ENCODE measurements at regions not wholly inside any gene's neighbourhood (a gene's known extent, or its start where the extent isn't known, plus 50 kb on each side); places are given as distances from the start of the nearest gene placed in this dataset.

- Histone ChIP-seq H3K27ac (ENCODE audit: low read depth, low read length) (no peak overlapping the region), H3K9ac (ENCODE audit: low read length) (no peak overlapping the region)
Measured at GRCh38 chr7:12069757-12070156, 141.3 kb upstream of the TMEM106B start.

GRCh38 chr7:12074889-12075288 is 136.2 kb upstream of the TMEM106B start:
- Histone ChIP-seq H3K9ac (ENCODE audit: low read length) (no peak overlapping the region), H3K4me1 (ENCODE audit: insufficient read depth, low read length) (no peaks in the 10 kb centered on the region), H3K27ac (ENCODE audit: low read depth, low read length) (no peak overlapping the region), H3K36me3 (ENCODE audit: insufficient read depth, low read length) (no peaks in the 10 kb centered on the region), H3K9me3 (ENCODE audit: low read length) (no peaks in the 10 kb centered on the region), H3K27me3 (ENCODE audit: control insufficient read depth in 1 of 2, insufficient read depth in 2 of 2, low read length in 2 of 2) (no peaks in the 10 kb centered on the region), H3K4me3 (ENCODE audit: low read depth in 1 of 2, low read length in 2 of 2) (no peak overlapping the region)

More at GRCh38 chr7:12069757-12070156, 141.3 kb upstream of the TMEM106B start:
- Histone ChIP-seq H3K9me3 (ENCODE audit: low read length) (no peaks in the 10 kb centered on the region), H3K36me3 (ENCODE audit: insufficient read depth, low read length) (no peaks in the 10 kb centered on the region), H3K4me1 (ENCODE audit: insufficient read depth, low read length) (no peaks in the 10 kb centered on the region), H3K4me3 (ENCODE audit: low read depth in 1 of 2, low read length in 2 of 2) (no peak overlapping the region), H3K27me3 (ENCODE audit: control insufficient read depth in 1 of 2, insufficient read depth in 2 of 2, low read length in 2 of 2) (no peaks in the 10 kb centered on the region)

- H3K9ac ChIP-seq (ENCODE audit: low read length), result no peak overlapping the region
- H3K27ac ChIP-seq (ENCODE audit: low read depth, low read length), result no peak overlapping the region
- H3K27me3 ChIP-seq (ENCODE audit: control insufficient read depth in 1 of 2, insufficient read depth in 2 of 2, low read length in 2 of 2), result no peaks in the 10 kb centered on the region
- H3K9me3 ChIP-seq (ENCODE audit: low read length), result no peaks in the 10 kb centered on the region
- no peaks in the 10 kb centered on the region for H3K4me1 ChIP-seq (ENCODE audit: insufficient read depth, low read length)
- H3K36me3 ChIP-seq (ENCODE audit: insufficient read depth, low read length), result no peaks in the 10 kb centered on the region
- no peak overlapping the region for H3K4me3 ChIP-seq (ENCODE audit: low read depth in 1 of 2, low read length in 2 of 2)
Measured at GRCh38 chr7:12080006-12080405, 131.1 kb upstream of the TMEM106B start.

GRCh38 chr7:12085516-12085915 is 125.6 kb upstream of the TMEM106B start:
- Histone ChIP-seq H3K27ac (ENCODE audit: low read depth, low read length) (no peak overlapping the region), H3K4me3 (ENCODE audit: low read depth in 1 of 2, low read length in 2 of 2) (no peak overlapping the region), H3K9ac (ENCODE audit: low read length) (no peak overlapping the region), H3K9me3 (ENCODE audit: low read length) (no peaks in the 10 kb centered on the region), H3K36me3 (ENCODE audit: insufficient read depth, low read length) (no peaks in the 10 kb centered on the region), H3K27me3 (ENCODE audit: control insufficient read depth in 1 of 2, insufficient read depth in 2 of 2, low read length in 2 of 2) (no peaks in the 10 kb centered on the region), H3K4me1 (ENCODE audit: insufficient read depth, low read length) (no peaks in the 10 kb centered on the region)

- no peaks in the 10 kb centered on the region for H3K36me3 ChIP-seq (ENCODE audit: insufficient read depth, low read length)
- H3K4me3 ChIP-seq (ENCODE audit: low read depth in 1 of 2, low read length in 2 of 2), result no peak overlapping the region
- no peaks in the 10 kb centered on the region for H3K9me3 ChIP-seq (ENCODE audit: low read length)
- H3K4me1 ChIP-seq (ENCODE audit: insufficient read depth, low read length), result no peaks in the 10 kb centered on the region
- no peaks in the 10 kb centered on the region for H3K27me3 ChIP-seq (ENCODE audit: control insufficient read depth in 1 of 2, insufficient read depth in 2 of 2, low read length in 2 of 2)
- H3K27ac ChIP-seq (ENCODE audit: low read depth, low read length), result no peak overlapping the region
- no peak overlapping the region for H3K9ac ChIP-seq (ENCODE audit: low read length)
Measured at GRCh38 chr7:12089951-12090756, 120.9 kb upstream of the TMEM106B start.

- no peaks in the 10 kb centered on the region for H3K9me3 ChIP-seq (ENCODE audit: low read length)
- H3K27me3 ChIP-seq (ENCODE audit: control insufficient read depth in 1 of 2, insufficient read depth in 2 of 2, low read length in 2 of 2), result no peaks in the 10 kb centered on the region
- no peaks in the 10 kb centered on the region for H3K4me1 ChIP-seq (ENCODE audit: insufficient read depth, low read length)
- H3K4me3 ChIP-seq (ENCODE audit: low read depth in 1 of 2, low read length in 2 of 2), result no peak overlapping the region
- H3K36me3 ChIP-seq (ENCODE audit: insufficient read depth, low read length), result no peaks in the 10 kb centered on the region
- no peak overlapping the region for H3K9ac ChIP-seq (ENCODE audit: low read length)
- no peak overlapping the region for H3K27ac ChIP-seq (ENCODE audit: low read depth, low read length)
Measured at GRCh38 chr7:12090757-12091221, 120.3 kb upstream of the TMEM106B start.

- no peak overlapping the region for H3K9ac ChIP-seq (ENCODE audit: low read length)
- no peaks in the 10 kb centered on the region for H3K27me3 ChIP-seq (ENCODE audit: control insufficient read depth in 1 of 2, insufficient read depth in 2 of 2, low read length in 2 of 2)
- H3K9me3 ChIP-seq (ENCODE audit: low read length), result no peaks in the 10 kb centered on the region
- no peak overlapping the region for H3K4me3 ChIP-seq (ENCODE audit: low read depth in 1 of 2, low read length in 2 of 2)
- no peaks in the 10 kb centered on the region for H3K4me1 ChIP-seq (ENCODE audit: insufficient read depth, low read length)
- no peaks in the 10 kb centered on the region for H3K36me3 ChIP-seq (ENCODE audit: insufficient read depth, low read length)
- no peak overlapping the region for H3K27ac ChIP-seq (ENCODE audit: low read depth, low read length)
Measured at GRCh38 chr7:12091231-12091630, 119.9 kb upstream of the TMEM106B start.

GRCh38 chr7:12092499-12093130 is 118.5 kb upstream of the TMEM106B start:
- no peak overlapping the region for H3K27ac ChIP-seq (ENCODE audit: low read depth, low read length)
- no peak overlapping the region for H3K4me3 ChIP-seq (ENCODE audit: low read depth in 1 of 2, low read length in 2 of 2)
- H3K9ac ChIP-seq (ENCODE audit: low read length), result no peak overlapping the region
- H3K36me3 ChIP-seq (ENCODE audit: insufficient read depth, low read length), result no peaks in the 10 kb centered on the region
- no peaks in the 10 kb centered on the region for H3K9me3 ChIP-seq (ENCODE audit: low read length)
- H3K4me1 ChIP-seq (ENCODE audit: insufficient read depth, low read length), result no peaks in the 10 kb centered on the region
- H3K27me3 ChIP-seq (ENCODE audit: control insufficient read depth in 1 of 2, insufficient read depth in 2 of 2, low read length in 2 of 2), result no peaks in the 10 kb centered on the region

GRCh38 chr7:12093365-12093764 is 117.7 kb upstream of the TMEM106B start:
- Histone ChIP-seq H3K4me1 (ENCODE audit: insufficient read depth, low read length) (no peaks in the 10 kb centered on the region), H3K9ac (ENCODE audit: low read length) (no peak overlapping the region), H3K36me3 (ENCODE audit: insufficient read depth, low read length) (no peaks in the 10 kb centered on the region), H3K9me3 (ENCODE audit: low read length) (no peaks in the 10 kb centered on the region), H3K4me3 (ENCODE audit: low read depth in 1 of 2, low read length in 2 of 2) (no peak overlapping the region), H3K27ac (ENCODE audit: low read depth, low read length) (no peak overlapping the region), H3K27me3 (ENCODE audit: control insufficient read depth in 1 of 2, insufficient read depth in 2 of 2, low read length in 2 of 2) (no peaks in the 10 kb centered on the region)

GRCh38 chr7:12094365-12094921 is 116.7 kb upstream of the TMEM106B start:
- Histone ChIP-seq H3K9ac (ENCODE audit: low read length) (no peak overlapping the region), H3K4me3 (ENCODE audit: low read depth in 1 of 2, low read length in 2 of 2) (no peak overlapping the region), H3K27me3 (ENCODE audit: control insufficient read depth in 1 of 2, insufficient read depth in 2 of 2, low read length in 2 of 2) (no peaks in the 10 kb centered on the region)

GRCh38 chr7:12102126-12102525 is 109.0 kb upstream of the TMEM106B start:
- Histone ChIP-seq H3K4me3 (ENCODE audit: low read depth in 1 of 2, low read length in 2 of 2) (no peak overlapping the region), H3K27ac (ENCODE audit: low read depth, low read length) (no peak overlapping the region), H3K36me3 (ENCODE audit: insufficient read depth, low read length) (no peaks in the 10 kb centered on the region), H3K9ac (ENCODE audit: low read length) (no peak overlapping the region), H3K4me1 (ENCODE audit: insufficient read depth, low read length) (peaks cover 4% of the 10 kb centered on the region), H3K9me3 (ENCODE audit: low read length) (no peaks in the 10 kb centered on the region), H3K27me3 (ENCODE audit: control insufficient read depth in 1 of 2, insufficient read depth in 2 of 2, low read length in 2 of 2) (no peaks in the 10 kb centered on the region)

More at GRCh38 chr7:12094365-12094921, 116.7 kb upstream of the TMEM106B start:
- H3K36me3 ChIP-seq (ENCODE audit: insufficient read depth, low read length), result no peaks in the 10 kb centered on the region
- no peaks in the 10 kb centered on the region for H3K9me3 ChIP-seq (ENCODE audit: low read length)
- H3K4me1 ChIP-seq (ENCODE audit: insufficient read depth, low read length), result no peaks in the 10 kb centered on the region
- H3K27ac ChIP-seq (ENCODE audit: low read depth, low read length), result no peak overlapping the region

Data from muscle layer of colon (tissue), 2 donors.